DMS153 treated with DMSO at 0.1 percent for 48 hours (cell line): ENCODE measurements at regions not wholly inside any gene's neighbourhood (a gene's known extent, or its start where the extent isn't known, plus 50 kb on each side); places are given as distances from the start of the nearest gene placed in this dataset.
A peak's percentile ranks its signal among the peaks of the same experiment; 100 is the strongest.

Source experiments
- DNase-seq: peaks from one replicate; lab custom pipeline; 2025; ENCODE audit not compliant: unreplicated experiment; lab: John Stamatoyannopoulos, UW

DNA sequence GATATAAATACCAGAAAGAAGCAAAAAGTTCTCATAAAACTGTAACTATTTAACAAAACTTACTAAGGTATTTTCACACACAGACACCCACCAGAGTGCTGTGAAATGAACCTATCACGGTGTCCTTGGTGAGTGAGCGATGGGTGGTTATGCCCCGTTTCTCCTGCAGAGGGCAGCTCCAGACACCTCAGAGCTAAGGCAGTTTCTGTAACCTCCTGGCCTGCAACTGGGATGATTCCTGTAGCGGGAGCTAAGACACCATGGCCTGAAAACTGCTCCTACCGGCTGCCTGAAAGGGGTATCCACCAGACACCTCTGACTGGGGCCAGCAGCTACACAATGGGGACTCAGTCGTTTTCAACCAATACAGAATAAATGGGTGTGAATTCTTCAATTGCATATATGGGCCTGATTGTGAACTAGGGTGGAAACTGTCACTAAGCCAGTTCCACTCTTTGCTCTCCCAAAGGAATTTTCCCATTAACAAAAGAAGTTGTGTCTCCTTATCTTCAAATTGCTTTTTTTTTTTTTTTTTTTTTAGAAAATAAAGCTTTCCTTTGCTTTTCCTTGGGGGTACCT, 2375.8 kb upstream of the TENM3 start:
- DNase-seq, result no peak

DNA sequence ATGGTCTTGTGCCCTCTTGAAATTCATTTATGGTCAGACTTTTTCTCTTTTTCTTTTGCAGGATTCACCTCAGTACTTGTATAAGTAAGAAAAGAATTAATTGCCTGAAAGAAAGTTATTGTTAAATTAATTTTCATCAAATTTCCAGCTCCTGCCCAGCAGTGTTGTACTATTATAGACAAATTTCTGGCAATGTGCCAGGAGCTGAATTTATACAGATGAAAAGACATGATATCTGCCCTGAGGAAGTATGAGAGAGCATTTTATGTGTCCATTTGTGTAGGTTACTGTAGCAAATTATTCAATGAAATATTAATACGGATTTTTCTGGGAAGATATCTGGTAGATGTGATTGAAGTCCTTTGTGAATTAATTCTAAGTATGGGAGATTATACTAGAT, 2371.5 kb upstream of the TENM3 start:
- DNase-seq, result no peak

DNA sequence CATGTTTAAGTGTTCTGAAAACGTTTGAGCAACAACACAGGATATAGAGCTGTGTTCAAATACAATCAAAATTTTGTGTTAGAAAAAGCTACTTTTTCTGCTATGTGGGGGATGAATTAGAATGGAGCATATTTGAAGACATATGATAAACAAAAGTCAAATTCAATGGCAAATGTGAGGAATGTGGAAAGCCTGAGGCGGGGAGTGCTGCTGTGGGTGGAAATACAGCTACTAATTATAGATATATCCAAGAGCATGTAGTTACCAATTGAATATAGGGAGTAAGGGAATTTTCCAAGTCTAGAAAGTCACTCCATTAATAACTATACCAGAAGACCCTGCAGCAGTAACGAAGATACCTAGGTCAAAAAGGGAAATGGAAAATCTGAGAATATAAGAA, 2370.4 kb upstream of the TENM3 start:
- no peak for DNase-seq

DNA sequence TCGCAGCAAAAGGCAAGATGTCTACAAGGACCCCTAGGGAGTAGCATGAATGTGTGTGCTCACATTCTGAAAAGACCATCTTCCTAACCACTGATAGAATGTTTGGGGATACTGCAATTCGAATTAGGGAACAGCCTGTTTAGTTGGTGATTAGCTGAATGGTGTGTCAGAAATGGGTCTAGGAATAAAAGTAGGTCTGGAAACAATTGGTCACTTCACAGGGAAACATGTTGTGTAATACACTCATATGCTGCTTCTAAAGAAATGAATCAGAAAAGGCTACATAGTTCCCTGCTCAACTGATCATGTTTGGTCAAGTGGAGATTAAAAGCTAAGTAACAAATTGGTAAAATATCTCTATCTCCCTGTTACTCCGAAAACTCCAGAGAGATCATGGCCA, 2362.4 kb upstream of the TENM3 start:
- DNase-seq, result no peak

DNA sequence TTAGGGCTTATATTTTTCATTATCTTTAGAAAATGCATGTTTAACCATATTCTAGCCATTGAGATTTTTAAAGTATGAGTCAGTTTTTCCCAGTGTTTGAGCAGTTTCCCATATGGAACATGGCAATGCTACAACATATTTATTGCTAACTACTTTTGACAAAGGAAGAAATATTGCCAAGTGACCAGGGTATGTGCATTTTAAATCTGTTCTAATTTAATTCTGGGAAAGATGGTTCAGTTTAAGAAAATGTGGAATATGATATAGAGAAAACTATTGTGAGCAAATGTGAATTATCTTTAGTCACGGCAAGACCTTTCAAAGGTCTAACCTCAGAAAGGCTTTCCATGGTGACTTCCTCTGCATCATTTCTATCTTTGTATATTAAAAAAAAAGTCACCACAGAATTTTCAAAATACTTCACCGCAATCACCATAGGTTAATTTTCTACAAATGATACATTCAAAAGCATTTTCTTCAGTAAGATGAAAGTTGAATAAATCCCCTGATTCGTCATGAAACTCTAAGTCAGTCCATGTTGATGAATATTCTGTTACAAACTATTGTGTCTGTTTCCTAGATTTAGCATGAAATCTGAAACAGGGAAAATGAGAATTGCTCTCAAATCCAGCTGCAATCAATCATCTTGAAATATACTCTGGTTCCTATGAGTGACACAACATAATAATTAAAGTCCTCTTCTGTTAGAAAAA, 2349.0 kb upstream of the TENM3 start:
- no peak for DNase-seq

DNA sequence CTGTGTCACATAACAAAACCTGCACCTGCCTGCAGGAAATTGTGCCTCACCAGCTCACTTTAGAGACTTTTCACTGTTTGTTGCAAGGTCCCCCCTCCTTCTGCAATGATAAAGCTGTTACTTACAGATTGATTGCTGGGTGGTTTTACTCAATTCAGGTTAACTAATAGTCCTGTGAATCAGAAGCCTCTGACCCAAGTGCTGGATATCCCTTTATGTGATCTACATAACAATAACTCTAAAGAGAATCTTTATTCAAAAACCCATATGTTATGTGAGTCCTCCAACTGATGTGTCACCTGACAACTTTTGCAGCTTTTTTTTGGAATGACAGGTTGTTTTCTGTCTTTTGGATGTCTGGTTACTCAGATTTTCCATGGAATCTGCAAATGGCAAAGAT, 2323.6 kb upstream of the TENM3 start:
- DNase-seq, result no peak

DNA sequence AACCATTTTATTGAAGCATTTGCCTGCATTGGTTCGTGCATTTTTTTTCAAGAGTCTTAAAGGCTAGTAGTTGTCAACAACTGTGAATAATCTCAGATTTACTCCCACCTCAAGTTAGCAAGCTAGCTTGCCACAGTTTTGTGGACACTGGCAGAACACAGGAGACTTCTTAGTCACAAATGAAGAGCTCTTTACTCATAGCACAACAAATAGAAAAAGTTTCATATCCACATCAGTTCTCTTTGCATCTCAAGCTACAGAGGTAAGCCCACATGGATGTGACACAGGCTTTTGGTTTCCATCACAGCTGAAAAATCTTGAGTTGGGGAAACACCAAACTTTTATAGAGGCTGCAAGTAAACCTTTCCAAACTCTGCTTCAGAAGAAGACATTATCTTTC, 2315.7 kb upstream of the TENM3 start:
- DNase-seq, result no peak

DNA sequence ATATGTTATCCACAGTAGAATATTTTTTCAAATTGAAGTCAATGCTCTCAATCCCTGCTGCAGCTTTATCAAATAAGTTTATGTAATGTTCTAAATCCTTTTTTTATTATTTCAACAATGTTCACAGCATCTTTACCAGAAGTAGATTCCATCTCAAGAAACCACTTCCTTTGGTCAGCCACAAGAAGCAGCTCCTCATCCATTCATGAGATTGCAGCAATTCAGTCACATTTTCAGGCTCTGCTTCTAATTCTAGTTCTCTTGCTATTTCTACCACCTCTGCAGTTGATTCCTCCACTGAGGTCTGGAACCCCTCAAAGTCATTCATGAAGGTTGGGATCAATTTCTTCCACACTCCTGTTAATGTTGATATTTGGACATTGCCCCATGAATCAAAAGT, 2301.3 kb upstream of the TENM3 start:
- DNase-seq, result no peak

DNA sequence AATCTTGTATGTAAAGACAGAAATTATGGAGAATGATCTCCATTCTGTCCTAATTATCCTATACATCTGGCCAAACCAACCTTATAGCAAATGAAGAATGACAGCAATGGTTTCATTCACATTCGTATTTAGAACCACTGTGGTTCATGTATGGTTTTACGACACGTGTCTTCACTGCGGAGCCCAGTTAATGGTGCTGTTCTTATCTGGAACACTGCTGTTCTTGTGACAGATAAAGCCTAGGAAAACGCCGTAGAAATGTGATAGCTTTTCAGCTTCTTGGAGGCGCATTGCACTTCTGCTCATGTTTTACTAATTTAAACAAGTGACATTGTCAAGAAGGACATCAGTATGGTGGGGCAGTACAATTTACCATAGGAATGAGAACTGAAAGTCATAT, 2266.4 kb upstream of the TENM3 start:
- no peak for DNase-seq

DNA sequence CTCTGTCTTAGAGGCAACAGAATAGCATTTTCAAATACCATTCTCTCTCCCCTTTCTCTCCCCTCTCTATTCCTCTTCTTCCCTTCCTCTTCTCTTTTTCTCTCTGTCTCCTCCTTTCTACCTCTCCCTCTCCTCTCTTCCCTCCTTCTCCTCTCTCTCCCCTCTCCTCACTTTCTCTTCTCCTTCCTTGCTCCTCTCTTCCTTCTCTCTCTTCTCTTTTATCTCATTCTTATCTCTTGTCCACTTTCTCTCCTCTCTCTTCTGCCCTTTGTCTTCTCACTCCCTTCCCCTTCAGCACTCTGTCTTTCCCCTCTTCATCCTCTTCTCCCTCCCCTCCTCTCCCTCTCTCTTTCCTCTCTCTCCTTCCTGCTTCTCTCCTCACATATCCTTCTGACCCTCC, 2265.8 kb upstream of the TENM3 start:
- DNase-seq, result no peak

DNA sequence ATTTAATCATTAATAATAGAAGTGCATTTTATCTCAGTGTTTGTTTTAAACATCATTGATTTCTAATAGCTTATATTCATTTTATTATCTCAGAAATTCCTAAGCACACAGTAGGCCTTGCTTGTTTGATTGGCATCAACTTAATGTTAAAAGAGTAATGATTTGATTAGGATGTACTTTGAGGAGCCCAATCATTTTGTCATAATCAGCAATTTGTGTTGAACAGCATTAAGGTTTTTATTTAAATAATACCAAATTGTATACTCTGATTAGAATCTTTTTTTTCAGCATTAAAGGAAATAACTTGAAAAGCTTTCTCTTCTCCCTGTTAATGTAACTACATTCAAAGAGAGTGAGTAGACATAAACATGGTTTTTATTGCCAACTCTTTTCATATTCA, 2262.0 kb upstream of the TENM3 start:
- no peak for DNase-seq

DNA sequence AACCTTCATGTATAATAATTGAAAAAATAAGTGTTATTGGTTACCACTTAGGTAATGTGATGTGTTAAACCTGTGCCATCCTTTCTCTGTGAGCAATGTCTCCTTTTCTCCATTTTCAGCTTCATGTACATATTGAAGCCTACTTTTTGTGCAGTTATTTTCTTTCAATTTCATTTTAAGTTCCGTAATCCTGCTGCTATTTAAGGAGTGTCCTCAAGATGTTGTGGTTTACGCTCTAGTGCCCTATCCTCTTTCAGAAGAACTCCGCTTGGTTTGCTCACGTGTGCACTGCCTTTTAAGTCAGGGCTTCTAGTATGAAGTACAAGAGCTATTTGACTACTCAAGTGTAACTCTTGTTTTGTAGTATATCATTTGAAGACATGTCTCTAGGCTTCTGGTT, 2253.2 kb upstream of the TENM3 start:
- DNase-seq, result no peak

DNA sequence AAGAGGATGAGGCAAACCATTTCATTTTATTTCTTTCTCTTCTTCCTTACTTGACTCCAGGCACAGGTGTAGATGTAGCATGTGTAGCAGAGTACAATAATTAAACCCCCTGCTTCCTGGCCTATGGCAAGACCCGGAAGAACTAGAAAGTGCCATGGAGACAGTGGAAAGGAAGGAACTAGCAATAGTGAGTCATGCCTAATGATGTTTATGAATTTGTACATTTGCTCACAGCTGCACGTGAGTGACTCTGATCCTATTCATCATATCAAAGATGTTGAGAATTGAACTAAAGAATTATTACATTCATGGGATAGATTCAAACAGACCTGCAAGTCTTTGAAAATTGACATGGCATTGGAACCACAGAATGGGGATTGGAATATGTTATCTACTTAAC, 2233.9 kb upstream of the TENM3 start:
- DNase-seq, result no peak

DNA sequence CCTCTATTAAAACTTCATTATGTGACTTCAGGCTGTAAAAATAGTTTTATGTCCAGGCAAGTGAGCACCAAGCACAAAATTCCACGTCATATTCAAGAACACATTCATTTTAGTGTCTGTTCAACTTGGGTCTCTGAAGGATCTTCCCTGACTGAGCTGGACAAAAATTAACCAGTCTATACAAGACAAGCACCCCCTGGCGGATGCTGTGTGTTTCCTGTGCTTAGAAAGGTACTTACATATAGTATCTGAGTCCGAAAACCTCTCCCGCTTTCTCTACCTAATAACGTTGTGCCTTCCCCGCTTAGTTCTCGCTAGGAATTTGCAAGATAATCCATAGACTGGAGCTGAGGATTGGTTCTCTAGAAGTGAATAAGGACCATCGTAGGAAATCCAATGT, 2214.5 kb upstream of the TENM3 start:
- no peak for DNase-seq

DNA sequence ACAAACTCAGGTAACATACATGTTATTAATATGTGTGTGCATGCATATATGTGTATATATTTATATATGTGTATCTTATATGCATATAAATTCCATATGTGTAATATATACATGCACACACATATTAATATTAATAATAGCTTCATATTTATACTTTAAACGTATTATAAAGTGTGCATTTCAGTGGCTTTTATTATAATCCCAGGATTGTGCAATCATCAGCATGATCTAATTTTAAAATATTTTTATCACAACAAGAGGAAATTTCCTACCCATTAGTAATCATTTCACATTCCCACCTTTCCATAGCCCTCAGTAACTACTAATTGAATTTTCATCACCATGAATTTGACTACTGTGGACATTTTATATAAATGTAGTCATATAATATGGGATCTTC, 2211.9 kb upstream of the TENM3 start:
- DNase-seq, result no peak

DNA sequence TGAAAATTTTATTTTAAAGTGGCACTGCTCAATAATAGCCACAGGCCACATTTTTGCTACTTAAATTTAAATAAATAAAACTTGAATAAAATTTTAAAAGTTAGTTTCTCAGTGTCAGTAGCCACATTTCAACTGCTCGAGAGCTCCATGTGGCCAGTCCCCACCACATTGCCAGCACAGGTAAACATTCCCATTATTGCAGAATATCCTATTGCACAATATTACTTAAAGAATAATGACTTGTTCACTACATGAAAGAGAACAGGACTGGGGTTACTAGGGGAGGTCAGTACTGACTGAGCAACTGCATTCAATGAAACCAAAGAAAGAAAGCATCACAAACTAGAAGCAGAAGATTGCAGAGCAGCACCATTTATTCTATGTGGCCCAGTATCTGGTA, 2201.6 kb upstream of the TENM3 start:
- DNase-seq, result no peak

DNA sequence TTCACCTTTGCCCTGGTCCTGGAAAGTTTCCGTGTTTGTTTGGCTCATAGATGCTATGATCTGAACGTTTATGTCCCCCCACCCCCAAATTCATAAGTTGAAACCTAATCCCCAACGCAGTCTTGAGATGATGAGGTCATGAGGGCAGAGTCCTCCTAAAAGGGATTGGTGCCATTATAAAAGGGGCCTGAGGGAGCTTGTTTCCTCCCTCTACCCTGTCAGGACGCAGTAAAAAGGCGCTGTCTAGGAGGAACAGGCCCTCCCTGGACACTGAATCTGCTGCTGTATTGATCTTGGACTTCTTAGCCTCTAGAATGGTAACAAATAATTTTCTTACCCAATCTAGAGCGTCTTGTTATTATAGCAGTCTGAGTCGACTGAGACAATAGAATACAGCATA, 2190.6 kb upstream of the TENM3 start:
- no peak for DNase-seq

DNA sequence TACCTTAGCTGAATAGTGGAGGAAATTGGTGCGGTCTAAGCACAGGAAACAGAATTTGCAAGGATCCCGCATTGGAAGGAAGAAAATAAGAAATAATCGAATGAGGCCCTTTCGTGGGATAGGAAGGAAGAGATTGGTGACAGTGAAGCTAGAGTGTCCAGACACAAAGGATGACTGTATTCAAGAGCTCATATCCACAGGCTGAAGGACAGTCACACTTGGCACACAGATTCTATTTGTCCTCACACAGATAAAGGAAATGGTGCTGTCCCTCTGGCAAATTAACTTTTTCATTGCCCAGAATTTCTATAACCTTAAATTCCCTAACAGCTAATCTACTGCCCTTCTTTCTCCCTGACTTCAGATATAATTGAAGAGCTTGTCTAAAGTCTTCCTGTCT, 2188.9 kb upstream of the TENM3 start:
- no peak for DNase-seq

DNA sequence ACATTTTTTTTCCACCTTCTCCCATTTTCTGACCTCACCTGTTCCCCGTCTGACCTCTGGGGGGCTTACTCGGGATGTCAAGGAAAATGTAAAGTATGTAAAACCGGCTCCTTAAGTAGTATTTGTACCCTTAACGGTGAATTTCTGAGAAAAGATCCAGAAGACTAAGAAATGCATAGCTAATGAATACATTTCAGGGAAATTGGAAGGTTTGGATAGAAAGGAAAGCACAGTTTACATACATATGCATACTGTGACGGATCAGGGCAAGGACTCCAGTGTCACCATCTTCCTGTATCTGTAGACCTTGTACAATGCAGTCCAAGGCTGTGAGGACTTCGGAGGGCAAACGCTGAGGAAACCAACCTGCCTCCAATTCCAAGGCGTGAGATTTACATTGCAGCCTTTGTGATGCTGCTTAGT, 2185.9 kb upstream of the TENM3 start:
- DNase-seq, result no peak

DNA sequence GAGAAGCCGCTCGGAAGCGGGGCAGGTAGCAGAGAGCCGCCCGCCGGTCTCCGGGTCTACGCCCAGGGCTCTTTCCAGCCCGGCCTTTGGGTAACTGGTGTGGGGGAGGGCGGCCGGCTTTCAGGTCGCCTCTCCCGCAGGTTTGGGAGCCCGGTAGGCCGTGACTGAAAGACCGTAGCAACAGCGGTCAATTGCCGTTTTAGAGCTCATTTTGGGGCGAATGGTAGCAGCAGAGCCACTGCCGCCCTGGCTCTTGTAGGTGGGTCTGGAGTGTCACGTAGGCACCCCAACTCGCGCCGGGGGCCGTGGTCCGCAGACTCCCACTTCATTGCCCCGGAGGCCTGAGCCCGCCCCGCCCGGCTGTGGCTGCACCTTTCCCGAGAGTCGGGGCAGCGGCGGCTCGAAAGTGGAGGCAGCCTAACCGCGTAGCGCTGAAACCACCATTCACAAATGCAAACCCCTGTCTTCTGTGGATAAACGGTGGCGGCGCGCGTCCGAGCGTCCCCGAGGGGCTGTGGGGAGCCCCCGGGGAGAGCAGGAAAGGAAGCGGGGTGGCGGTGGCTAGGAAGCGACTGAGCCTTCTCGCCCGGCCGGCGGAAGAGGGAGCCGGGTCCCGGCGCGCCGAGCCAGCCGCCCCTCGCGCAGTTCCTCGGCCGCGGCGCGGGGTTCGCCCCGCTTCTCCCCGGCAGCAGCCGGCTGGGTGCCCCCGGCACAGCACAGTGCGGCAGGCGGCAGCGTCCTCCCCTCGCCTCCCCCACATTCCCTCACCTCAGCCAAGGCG, 2185.1 kb upstream of the TENM3 start:
- peak; percentile 78 for DNase-seq

DNA sequence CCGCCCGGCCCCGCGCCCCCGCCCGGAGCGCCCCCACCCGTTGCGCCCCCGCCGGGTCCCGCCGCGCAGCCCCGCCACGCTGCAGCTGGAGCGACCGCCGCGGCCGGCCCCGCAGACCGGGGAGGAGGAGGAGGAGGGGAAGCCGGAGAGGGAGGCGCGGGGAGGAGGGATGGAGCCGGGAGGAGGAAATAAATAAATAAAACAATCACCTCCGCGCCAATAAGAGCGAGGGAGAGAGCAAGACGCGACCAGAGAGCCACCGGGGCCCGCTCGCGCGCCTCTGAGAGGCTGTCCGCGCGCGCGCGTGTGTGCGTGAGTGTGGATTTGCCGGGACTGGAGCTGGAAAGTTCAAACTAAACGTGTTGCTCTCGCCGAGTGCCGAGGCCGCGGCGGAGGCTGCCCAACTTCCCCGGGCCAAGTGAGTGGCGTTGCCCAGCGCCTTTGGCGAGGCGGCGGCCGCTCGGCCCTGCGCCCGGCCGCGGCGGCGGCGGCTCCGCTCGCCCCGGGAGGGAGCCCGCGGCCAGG, 2184.4 kb upstream of the TENM3 start:
- DNase-seq, result peak; percentile 43

DNA sequence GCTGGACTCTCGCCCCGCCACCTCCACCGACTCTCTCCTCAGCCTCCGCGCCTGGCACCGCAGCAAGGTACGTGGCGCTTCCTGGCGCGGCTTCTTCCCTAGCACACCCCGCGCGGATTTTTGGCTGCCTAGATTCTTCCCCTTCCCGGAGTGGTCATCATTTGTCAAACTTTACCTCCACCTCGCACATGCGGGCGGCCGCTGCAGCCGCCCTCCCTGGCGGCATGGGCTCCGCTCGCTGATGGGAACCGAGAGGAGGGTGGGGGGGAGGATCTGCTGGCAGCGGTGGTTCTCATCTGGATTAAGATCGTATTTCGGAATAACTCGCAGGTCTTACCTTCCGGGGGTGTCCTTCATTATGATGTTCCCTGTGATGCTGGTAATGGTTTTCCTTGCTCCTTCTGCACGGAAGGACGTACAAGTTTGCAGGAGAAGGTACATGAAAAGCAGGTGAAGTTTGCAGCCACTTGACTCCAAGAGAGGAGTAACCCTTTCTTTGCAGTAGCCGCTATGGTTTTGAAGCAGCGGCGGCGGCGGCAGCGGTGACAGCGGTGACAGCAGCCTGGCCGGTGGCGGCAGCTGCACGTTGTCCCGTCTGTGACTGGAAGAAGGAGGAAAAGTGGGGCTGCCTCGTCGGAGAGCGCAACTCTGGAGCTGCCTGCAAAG, 2183.9 kb upstream of the TENM3 start:
- no peak for DNase-seq
